Muscle of leg (tissue), 3 donors: ENCODE measurements at regions not wholly inside any gene's neighbourhood (a gene's known extent, or its start where the extent isn't known, plus 50 kb on each side); places are given as distances from the start of the nearest gene placed in this dataset.
"Not testable (repeated sequence)": the region's sequence is repeated elsewhere in the genome, so short reads cannot be mapped to it uniquely, and the experiment has no call there.

Experiments used
- DNase-seq: peaks from one replicate; pipeline ENCODE4 v3.0.0; 2013
- H3K27ac ChIP-seq: one replicate; pipeline ENCODE4 v1.5.1; 2013; ENCODE audit warnings: mild to moderate bottlenecking, low read length, control low read depth
- H3K27me3 ChIP-seq: one replicate; pipeline ENCODE4 v1.6.1; 2013; ENCODE audit warnings: low read length; ENCODE audit not compliant: control insufficient read depth, insufficient read depth
- H3K36me3 ChIP-seq: one replicate; pipeline ENCODE4 v1.6.1; 2013; ENCODE audit warnings: low read length; ENCODE audit not compliant: control insufficient read depth, insufficient read depth
- H3K4me1 ChIP-seq: one replicate; pipeline ENCODE4 v1.6.1; 2013; ENCODE audit warnings: low read length; ENCODE audit not compliant: control insufficient read depth, insufficient read depth
- H3K4me3 ChIP-seq: one replicate; pipeline ENCODE4 v1.5.1; 2013; ENCODE audit warnings: low read length, control low read depth
- H3K9me3 ChIP-seq: replicated peaks from 2 replicates; pipeline ENCODE4 v1.6.1; 2013; ENCODE audit warnings: low read depth, low read length; ENCODE audit not compliant: control insufficient read depth
- WGBS: methylation state at CpG from one replicate; pipeline ENCODE4 v1.1.5; 2013; ENCODE audit warnings: missing lambda C conversion rate; ENCODE audit not compliant: insufficient coverage; 5-methylcytosine and 5-hydroxymethylcytosine counted together

GRCh38 chr1:120357046-120357445 is 57.8 kb upstream of the NBPF8 start:
- H3K27ac ChIP-seq, H3K4me1 ChIP-seq, H3K9me3 ChIP-seq, H3K27me3 ChIP-seq, DNase-seq, H3K4me3 ChIP-seq, H3K36me3 ChIP-seq: not testable (repeated sequence)
- no CpG with 5 or more reads among the region's 4 CpGs for WGBS

GRCh38 chr1:120356170-120356569 is 58.7 kb upstream of the NBPF8 start:
- not testable (repeated sequence) for H3K9me3 ChIP-seq, H3K4me3 ChIP-seq, DNase-seq, H3K27ac ChIP-seq, H3K36me3 ChIP-seq, H3K27me3 ChIP-seq, H3K4me1 ChIP-seq
- WGBS, result no CpG with 5 or more reads among the region's 8 CpGs

GRCh38 chr1:120354618-120355184 is 60.1 kb upstream of the NBPF8 start:
- no CpG with 5 or more reads among the region's 30 CpGs for WGBS
- H3K4me1 ChIP-seq, H3K27me3 ChIP-seq, H3K9me3 ChIP-seq, H3K36me3 ChIP-seq: not testable (repeated sequence)
- Histone ChIP-seq H3K27ac (peak overlapping the region; percentile 29), H3K4me3 (peak overlapping the region; percentile 15)
- DNase-seq, result peak; percentile 86

- not testable (repeated sequence) for H3K9me3 ChIP-seq, H3K4me3 ChIP-seq, H3K36me3 ChIP-seq, H3K27me3 ChIP-seq, H3K4me1 ChIP-seq, H3K27ac ChIP-seq
- no CpG with 5 or more reads among the region's 44 CpGs for WGBS
- peak; percentile 0 for DNase-seq
These were observed 72.4 kb upstream of the NBPF8 start for GRCh38 chr1:120342231-120343073.

- H3K9me3 ChIP-seq, H3K27me3 ChIP-seq, H3K4me1 ChIP-seq, H3K36me3 ChIP-seq, H3K27ac ChIP-seq: not testable (repeated sequence)
- H3K4me3 ChIP-seq, result peak overlapping the region; percentile 35
- DNase-seq, result peak; percentile 70
- no CpG with 5 or more reads among the region's 24 CpGs for WGBS
These were observed 73.1 kb upstream of the NBPF8 start for GRCh38 chr1:120341756-120342155.

GRCh38 chr1:120340838-120341751 is 73.7 kb upstream of the NBPF8 start:
- WGBS, result no CpG with 5 or more reads among the region's 78 CpGs
- H3K36me3 ChIP-seq, H3K27ac ChIP-seq, H3K4me1 ChIP-seq, H3K9me3 ChIP-seq, H3K27me3 ChIP-seq, DNase-seq: not testable (repeated sequence)
- peak overlapping the region; percentile 35 for H3K4me3 ChIP-seq

- H3K36me3 ChIP-seq, H3K9me3 ChIP-seq, H3K4me1 ChIP-seq, H3K4me3 ChIP-seq, H3K27me3 ChIP-seq, DNase-seq, H3K27ac ChIP-seq: not testable (repeated sequence)
- no CpG with 5 or more reads among the region's 2 CpGs for WGBS
These were observed 99.1 kb upstream of the NBPF8 start for GRCh38 chr1:120315738-120316137.

GRCh38 chr1:120311930-120312329 is 102.9 kb upstream of the NBPF8 start:
- H3K9me3 ChIP-seq, H3K36me3 ChIP-seq, H3K4me3 ChIP-seq, DNase-seq, H3K27ac ChIP-seq, H3K4me1 ChIP-seq, H3K27me3 ChIP-seq: not testable (repeated sequence)
- no CpG with 5 or more reads among the region's 2 CpGs for WGBS

- not testable (repeated sequence) for H3K36me3 ChIP-seq, H3K4me1 ChIP-seq, H3K4me3 ChIP-seq, H3K27me3 ChIP-seq, H3K27ac ChIP-seq, H3K9me3 ChIP-seq, DNase-seq
- WGBS, result no CpG with 5 or more reads among the region's 1 CpG
These were observed 105.8 kb upstream of the NBPF8 start for GRCh38 chr1:120308940-120309578.

GRCh38 chr1:120305046-120305445 is 109.8 kb upstream of the NBPF8 start:
- not testable (repeated sequence) for H3K4me3 ChIP-seq

More at GRCh38 chr1:120305046-120305445, 109.8 kb upstream of the NBPF8 start:
- H3K36me3 ChIP-seq, H3K27ac ChIP-seq, H3K9me3 ChIP-seq, H3K4me1 ChIP-seq, DNase-seq, H3K27me3 ChIP-seq: not testable (repeated sequence)
- no CpG with 5 or more reads among the region's 3 CpGs for WGBS
